NK-92 treated with Interleukin-12 subunit alpha and Interleukin-12 subunit beta, amount 100 ng/mL, for 24 hours (cell line): ENCODE measurements at regions not wholly inside any gene's neighbourhood (a gene's known extent, or its start where the extent isn't known, plus 50 kb on each side); places are given as distances from the start of the nearest gene placed in this dataset.
"Not testable (repeated sequence)": the region's sequence is repeated elsewhere in the genome, so short reads cannot be mapped to it uniquely, and the experiment has no call there.

ENCODE experiments used
- DNase-seq: peaks from one replicate; lab custom pipeline; 2025; lab: John Stamatoyannopoulos, UW

DNA sequence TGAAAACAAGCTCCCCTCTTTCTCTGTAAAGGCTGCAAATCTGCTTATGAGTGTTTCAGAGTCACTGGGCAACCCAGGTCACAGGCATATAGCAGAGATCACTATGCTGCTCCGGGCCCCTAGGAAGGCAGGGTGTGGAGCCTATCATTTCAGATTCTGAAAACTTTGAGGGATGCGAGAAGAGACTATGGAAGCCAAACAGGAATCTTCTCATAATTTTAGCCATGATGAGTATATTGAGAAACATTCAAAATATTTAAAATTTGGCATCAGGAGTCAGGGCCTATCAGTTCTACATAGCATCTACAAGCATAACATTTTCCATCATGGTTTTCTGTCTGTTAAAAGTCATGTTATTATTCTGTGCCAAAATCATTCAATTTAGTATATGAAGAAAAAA is 61.7 kb upstream of the ATXN3L start:
- DNase-seq, result no peak

DNA sequence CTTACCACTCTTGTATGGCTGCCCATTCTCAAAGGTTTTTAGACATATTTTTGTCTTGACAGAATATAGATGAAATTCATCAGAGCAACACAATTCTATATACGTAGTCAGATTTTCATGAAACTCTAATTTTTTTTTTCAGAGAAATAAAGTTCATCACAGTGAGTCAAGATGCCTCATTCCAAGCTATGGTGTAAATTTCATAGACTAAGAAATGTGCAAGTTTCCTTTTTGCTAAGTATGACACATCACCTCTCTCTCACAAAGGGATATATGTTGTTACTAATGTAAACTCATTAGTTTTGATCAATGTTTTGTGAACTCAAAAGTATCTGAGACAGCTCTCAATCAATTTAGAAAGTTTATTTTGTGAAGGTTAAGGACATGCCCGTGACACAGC is 60.4 kb upstream of the ATXN3L start:
- DNase-seq, result no peak

DNA sequence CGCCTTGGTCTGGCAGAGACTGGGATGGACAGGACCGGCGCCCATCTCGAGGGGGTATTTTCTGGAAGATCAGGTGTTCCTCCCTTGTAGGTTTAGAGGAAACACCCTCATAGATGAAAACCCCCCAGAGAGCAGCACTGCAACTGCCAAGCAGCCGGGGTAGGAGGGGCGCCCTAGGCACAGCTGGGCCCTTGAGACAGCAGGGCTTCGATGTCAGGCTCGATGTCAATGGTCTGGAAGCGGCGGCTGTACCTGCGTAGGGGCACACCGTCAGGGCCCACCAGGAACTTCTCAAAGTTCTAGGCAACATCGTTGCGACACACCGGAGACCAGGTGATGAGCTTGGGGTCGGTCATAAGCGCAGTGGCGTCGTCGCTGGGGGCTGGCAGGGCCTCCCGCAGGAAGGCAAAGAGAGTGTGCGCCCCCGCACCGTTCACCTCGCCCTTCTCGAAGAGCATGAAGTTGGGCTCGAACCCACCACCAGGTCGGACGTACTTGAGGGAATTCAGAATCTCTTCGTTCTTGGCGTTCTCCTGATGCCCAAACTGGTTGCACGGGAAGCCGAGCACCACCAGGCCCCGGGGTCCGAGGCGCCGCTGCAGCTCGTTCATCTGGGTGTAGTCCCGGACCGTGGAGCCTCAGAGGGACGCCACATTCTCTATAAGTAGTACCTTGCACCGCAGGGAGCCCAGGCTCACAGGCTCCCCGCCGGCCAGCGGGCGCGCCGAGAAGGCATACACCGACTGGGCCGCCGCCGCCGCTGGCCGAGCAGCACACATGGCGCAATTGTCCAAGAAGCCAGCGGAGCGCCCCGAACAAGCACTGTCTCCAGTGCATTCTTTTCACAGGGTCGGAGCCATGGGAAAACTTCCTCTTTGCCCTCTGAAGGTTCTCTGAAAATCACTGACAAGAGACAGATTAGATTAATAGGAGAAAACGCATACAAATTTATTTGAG is 59.0 kb upstream of the ATXN3L start:
- not testable (repeated sequence) for DNase-seq

DNA sequence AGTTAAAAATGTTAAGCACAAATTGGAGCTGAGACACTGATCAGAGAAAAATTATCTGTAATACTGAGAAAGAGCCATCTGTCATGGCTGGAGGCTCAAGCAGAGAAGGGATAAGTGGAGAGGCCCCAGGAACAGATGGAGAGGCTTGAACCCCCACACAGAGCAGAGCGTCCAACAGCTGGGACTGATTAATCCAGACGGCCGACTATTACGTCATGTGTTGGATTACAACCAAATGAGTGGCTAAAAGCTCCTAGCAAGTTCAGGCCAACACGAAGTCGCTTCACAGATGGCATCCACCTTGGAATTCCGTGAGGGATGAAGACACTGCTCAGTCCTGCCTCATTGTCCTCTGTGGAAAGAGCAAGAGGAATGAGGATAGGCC is 57.7 kb upstream of the ATXN3L start:
- DNase-seq, result no peak

DNA sequence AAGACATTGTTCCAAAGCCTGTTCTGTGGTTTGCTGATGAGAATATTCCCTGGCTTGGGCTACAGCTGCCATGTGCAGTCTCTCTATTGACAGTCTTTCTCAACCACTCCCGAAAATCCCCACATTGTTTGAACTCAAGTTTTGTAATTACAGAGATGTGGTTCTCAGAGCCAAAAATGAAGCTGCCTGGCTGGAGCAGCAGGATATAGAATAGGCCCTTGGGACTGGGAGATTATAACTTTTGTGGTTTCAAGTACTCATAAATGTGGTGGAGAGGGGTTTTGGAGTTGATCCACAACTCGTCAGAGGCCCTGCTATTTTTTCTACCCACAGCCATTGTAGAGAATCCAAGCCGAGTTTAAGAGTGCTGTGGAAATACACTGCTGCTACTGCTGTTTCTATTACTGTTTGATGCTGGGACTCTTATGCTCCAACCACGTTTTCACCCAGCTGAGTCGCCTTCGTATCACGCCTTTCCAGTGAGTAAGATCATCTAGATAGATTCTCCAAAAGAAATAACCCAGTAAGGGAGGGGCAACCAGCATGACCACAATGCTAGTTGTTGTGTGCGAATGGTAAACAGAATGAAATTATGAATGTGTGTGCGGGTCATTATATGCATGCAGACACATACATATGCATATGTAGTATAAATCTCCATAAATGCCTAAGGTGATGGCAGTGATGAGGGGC is 57.1 kb upstream of the ATXN3L start:
- no peak for DNase-seq

DNA sequence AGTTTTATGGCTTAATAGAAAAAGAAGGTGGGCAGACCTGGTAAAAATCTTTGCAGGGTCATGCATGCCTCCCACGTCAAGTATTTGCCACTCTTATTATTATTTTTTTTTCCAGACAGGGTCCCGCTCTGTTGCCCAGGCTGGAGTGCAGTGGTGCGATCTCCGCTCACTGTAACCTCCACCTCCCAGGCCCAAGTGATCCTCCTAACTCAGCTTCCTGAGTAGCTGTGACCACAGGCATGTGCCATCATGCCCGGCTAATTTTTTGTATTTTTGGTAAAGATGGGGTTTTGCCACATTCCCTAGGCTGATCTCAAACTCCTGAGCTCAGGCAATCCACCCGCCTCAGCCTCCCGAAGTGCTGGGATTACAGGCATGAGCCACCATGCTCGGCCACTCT is 55.7 kb upstream of the ATXN3L start:
- not testable (repeated sequence) for DNase-seq

DNA sequence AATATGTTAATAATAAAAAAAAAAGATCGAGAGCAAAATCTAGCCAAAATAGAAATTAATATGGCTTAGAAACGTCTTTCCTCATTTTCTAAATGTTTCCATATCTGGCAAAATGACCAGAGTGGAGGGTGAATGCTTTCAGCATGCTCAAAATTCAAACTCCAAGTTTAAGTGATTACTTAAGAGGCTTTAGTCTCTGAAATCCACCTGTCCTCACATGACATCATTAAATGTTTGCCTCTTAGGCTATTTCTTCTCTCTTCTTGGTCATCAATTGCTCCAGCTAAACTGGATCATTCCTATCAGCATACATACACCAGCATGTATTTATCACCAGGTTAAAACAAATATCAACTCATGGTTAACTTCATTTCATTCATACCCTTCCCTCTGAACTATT is 54.5 kb upstream of the ATXN3L start:
- no peak for DNase-seq

DNA sequence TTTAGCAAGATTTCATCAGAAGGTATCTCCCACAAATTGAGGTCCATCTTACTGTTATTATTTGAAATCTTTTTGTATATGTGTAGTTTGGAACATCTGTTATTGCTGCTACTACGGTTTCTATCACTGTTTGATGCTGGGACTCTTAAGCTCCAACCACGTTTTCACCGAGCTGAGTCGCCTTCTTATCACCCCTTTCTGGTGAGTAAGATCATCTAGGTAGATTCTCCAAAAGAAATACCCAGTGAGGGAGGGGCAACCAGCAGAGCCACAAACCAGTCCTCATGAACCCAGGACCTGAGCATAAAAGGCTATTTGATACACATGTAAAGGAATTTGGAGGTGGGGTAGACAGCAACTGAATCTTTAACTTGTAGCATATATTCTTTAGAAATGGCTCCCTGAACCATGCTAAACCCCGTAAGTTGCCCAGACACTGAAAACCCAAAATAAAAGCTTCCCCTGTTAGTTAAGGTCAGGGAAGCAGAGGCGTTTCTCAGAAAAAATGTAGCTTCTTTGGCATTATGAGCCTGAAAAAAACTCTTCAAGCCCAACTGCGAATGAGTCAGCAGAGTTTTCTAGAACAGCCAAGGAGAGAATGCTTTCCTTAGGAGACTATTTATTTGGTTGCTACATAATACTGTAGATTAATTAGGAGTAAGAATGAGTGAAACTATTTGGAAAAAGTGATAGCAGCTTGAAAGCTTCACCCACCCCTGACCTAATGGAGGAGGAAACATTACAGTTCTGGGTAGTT is 53.8 kb upstream of the ATXN3L start:
- no peak for DNase-seq

DNA sequence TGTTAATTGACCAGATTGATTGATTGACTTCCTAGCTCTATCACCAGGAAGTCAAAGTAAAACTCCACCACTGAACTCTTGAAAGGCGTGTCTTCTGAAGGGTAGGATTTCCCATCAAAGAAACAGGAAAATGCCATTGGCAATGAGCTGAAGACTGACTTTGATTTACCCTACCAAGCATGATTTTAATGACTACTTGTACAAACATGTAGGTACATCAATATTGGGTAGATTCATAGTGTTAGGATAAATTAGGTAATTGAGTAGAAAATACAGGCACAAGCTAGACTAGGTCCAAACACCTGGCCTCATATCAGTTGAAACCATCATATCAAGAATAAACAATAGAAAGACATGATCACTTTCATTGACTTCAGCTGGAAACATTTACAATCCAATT is 53.2 kb upstream of the ATXN3L start:
- DNase-seq, result no peak

DNA sequence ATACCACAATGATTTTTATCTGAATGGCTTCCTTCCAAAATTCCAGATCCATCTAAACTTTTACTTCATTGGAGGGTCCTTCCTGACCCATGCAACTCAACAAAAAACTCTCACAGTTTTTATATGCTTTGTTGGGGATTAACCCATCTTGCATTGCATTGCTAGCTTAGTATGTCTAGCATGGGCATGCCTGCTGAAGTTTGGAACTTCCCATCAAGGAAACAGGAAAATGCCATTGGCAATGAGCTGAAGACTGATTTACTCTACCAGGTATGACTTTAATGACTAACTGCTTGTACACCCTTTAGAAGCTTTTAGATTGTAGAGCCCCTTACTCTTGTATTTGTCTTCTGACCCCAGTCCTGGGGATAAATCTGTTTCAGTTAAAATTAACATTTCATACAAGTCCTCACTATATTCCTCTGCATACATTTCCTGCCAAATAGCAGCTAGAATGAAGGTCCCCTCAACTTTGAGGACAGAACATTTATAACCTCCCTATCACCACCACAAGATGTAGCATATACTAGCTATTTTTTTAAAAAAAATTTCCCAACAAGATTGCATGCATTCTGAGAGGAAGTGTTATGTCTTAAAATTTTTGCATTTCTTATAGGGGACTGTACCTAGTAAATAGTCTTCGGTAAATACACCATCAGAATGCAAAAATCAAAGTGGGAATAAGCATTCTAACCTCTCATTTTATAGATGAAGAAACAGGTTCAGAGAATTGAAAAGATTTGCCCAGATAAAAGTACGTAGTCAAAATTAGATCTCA is 52.5 kb upstream of the ATXN3L start:
- no peak for DNase-seq

DNA sequence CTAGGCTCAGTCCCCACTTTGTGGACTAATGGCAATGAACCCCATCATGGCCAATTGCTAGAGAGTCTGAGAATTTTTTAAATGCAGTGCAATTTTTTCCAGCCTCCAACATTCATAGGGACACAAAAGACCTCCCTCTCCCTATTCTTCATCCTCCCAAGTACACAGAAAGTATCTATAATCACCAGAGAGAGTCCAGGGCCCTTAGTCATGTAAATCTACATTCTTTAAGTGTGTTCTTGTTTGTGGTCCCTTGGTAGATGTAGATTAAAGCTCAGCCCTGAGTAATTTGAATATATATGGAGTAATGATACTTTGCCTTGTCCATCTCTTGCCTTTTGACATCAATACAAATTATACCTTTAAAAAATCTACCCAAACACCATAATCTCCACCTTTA is 51.3 kb upstream of the ATXN3L start:
- DNase-seq, result no peak

DNA sequence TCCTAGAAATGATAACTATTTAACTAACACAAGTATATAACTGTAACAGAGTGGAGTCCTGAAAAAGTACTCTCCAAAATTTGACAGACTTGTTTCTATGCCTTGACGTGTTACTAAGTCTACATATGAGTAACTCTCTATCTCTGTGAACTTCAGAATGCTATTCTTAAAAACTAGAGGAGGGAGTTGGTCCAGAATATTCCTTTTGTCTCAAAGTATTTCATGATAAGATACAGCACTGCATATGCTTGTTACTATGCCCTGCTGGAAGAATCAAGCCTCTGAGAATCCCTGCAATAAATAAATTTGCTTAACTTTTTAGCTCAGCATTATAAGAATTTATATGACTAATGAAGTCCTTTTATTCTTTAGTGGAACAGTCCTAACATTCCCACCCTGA is 50.9 kb upstream of the ATXN3L start:
- no peak for DNase-seq
